ENCODE measurements at regions not wholly inside any gene's neighbourhood (a gene's known extent, or its start where the extent isn't known, plus 50 kb on each side); places are given as distances from the start of the nearest gene placed in this dataset.

GRCh38 chr6:157755032-157755745, 67.9 kb upstream of the SNX9 start:
- Histone ChIP-seq H2BK120ac (replicated peaks; ENCODE audit: low read depth, low read length) (no peak overlapping the region), H3K27ac (ENCODE audit: low read depth, low read length) (no peak overlapping the region), H4K20me1 (replicated peaks in 1 of 2; ENCODE audit: control insufficient read depth in 1 of 2, insufficient read depth in 2 of 2, low read length in 2 of 2) (no peaks in the 10 kb centered on the region), H3K4ac (replicated peaks; ENCODE audit: insufficient read length, low read depth, low read length) (no peak overlapping the region), H3K14ac (ENCODE audit: insufficient read length) (no peak overlapping the region), H2BK5ac (ENCODE audit: low read depth, low read length) (no peak overlapping the region; the same call in 1 of the 2 replicates), H2BK15ac (ENCODE audit: low read length) (no peak overlapping the region), H3K23ac (ENCODE audit: insufficient read length) (no peak overlapping the region), H3K4me2 (ENCODE audit: insufficient read depth in 1 of 2, low read depth in 2 of 2, low read length in 2 of 2) (no peak overlapping the region), H3K4me1 (replicated peaks in 1 of 4; ENCODE audit: control insufficient read depth in 3 of 4, insufficient read depth in 4 of 4, low read length in 3 of 4) (peaks cover 0 to 5% (median 5%) of the 10 kb centered on the region in 4 experiments; a peak in 4 of 7 replicates), H3K36me3 (ENCODE audit: control insufficient read depth in 2 of 4, insufficient read depth in 4 of 4, low read length in 3 of 4) (no peaks in the 10 kb centered on the region), H3K4me3 (ENCODE audit: extremely low read depth in 1 of 4, insufficient read depth in 2 of 4, low read depth in 3 of 4, low read length in 4 of 4) (no peak overlapping the region), H3K79me1 (ENCODE audit: low read depth, low read length) (no peaks in the 10 kb centered on the region), H3K9ac (replicated peaks in 1 of 4; ENCODE audit: extremely low read depth in 1 of 4, low read depth in 3 of 4, low read length in 3 of 4) (no peak overlapping the region), H3K27me3 (replicated peaks in 1 of 4; ENCODE audit: control insufficient read depth in 3 of 4, extremely low read depth in 1 of 4, insufficient read depth in 3 of 4, low read length in 3 of 4) (no peaks in the 10 kb centered on the region), H2AFZ (ENCODE audit: low read length) (no peak overlapping the region), H2AK5ac (ENCODE audit: low read depth, low read length) (0 out of 2 replicates have a peak overlapping the region, but pooled peaks have one; percentile 39), H3K56ac (replicated peaks; ENCODE audit: insufficient read length, low read depth, low read length) (no peak overlapping the region), H3K79me2 (ENCODE audit: control insufficient read depth in 1 of 2, insufficient read depth in 2 of 2, low read length in 2 of 2) (no peaks in the 10 kb centered on the region), H4K91ac (replicated peaks; ENCODE audit: insufficient read length, low read length) (no peak overlapping the region), H2BK20ac (ENCODE audit: low read length) (0 out of 2 replicates have a peak overlapping the region, but pooled peaks have one; percentile 84), H4K5ac (ENCODE audit: insufficient read length, low read depth, low read length) (no peak overlapping the region), H4K8ac (ENCODE audit: extremely low read depth, insufficient read depth, low read length) (no peak overlapping the region), H3K23me2 (ENCODE audit: low read depth, low read length) (no peaks in the 10 kb centered on the region), H3K18ac (ENCODE audit: extremely low read depth, low read length) (no peak overlapping the region), H2BK12ac (ENCODE audit: low read depth, low read length) (peak overlapping the region; percentile 89; the same call in 1 of the 2 replicates), H3K9me3 (ENCODE audit: insufficient read depth in 2 of 2, low read depth in 1 of 2, low read length in 1 of 2) (peaks cover 0 to 3% of the 10 kb centered on the region in 2 experiments; a peak in 1 of 4 replicates)
- FAIRE-seq (no peak), DNase-seq (ENCODE audit: low read depth in 1 of 2, low spot score in 2 of 2) (no peak)
- ChIA-PET POLR2A (ENCODE audit: partially characterized antibody) (no interaction called here), CTCF (ENCODE audit: partially characterized antibody) (interaction anchor here (0.9 to 6.5 kb wide), 16 partner anchors 26 to 315 kb away, joined by 3 to 54 read pairs (median 7); no protein-coding TSS in a partner anchor)
- TF ChIP-seq KDM5A (IDR thresholded peaks at IDR 0.05; ENCODE audit: low read length): no peak
- TF ChIP-seq YY1 (IDR thresholded peaks at IDR 0.05; ENCODE audit: low read depth, low read length): peak; percentile 39; the same call in 1 of the 2 replicates
- 70% methylated on average over 12 of the region's 12 CpGs; no CpG with 5 or more reads in 1 of the 2 experiments for WGBS, 2 experiments (ENCODE audit: extremely low coverage in 1 of 2, insufficient coverage in 1 of 2, insufficient read length in 1 of 2, insufficient replicate concordance in 2 of 2, low coverage in 1 of 2, low lambda C conversion rate in 2 of 2, missing lambda C conversion rate in 1 of 2)
